ENCODE measurements at regions not wholly inside any gene's neighbourhood (a gene's known extent, or its start where the extent isn't known, plus 50 kb on each side); places are given as distances from the start of the nearest gene placed in this dataset.
"Not testable (repeated sequence)": the region's sequence is repeated elsewhere in the genome, so short reads cannot be mapped to it uniquely, and the experiment has no call there.

DNA sequence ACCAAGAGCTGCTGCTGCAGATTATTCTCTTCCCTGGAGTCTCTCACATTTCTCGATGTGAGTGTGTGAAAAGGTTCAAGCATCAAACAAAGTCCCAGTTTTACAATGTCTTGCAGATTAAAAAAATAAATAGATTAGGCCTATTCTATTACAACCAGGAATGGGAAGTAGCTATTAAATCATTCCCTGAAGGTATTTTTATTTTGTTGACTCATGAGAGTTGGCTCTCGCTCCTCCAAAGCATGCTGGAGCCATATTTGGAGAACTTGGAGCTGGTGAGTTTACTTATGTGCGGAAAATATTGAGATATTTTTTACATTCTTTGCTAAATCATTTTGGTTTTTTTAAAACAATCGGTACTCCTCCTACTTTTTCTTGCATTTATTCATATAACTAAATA lies 572.3 kb downstream of the ETNK1 start:
- no peak for DNase-seq

DNA sequence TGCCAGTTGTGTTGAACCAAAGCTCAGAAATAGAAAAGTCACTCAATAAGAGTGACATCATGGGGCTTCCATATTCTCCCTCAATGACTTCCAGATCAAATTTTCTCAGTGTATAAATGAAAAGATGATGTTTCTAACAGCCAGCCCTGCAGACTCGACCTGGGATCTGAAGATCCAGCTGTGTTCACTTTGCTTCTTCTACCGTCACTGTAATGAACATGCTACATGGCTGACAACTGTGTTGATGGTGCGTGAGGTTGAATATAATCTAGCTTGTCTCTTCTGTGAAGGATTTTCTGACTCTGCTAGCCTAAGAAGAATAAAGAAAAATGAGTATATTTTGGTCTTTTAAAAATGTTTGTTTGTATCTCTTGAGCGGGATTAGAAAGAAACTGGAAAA lies 577.8 kb downstream of the ETNK1 start:
- DNase-seq = no peak

DNA sequence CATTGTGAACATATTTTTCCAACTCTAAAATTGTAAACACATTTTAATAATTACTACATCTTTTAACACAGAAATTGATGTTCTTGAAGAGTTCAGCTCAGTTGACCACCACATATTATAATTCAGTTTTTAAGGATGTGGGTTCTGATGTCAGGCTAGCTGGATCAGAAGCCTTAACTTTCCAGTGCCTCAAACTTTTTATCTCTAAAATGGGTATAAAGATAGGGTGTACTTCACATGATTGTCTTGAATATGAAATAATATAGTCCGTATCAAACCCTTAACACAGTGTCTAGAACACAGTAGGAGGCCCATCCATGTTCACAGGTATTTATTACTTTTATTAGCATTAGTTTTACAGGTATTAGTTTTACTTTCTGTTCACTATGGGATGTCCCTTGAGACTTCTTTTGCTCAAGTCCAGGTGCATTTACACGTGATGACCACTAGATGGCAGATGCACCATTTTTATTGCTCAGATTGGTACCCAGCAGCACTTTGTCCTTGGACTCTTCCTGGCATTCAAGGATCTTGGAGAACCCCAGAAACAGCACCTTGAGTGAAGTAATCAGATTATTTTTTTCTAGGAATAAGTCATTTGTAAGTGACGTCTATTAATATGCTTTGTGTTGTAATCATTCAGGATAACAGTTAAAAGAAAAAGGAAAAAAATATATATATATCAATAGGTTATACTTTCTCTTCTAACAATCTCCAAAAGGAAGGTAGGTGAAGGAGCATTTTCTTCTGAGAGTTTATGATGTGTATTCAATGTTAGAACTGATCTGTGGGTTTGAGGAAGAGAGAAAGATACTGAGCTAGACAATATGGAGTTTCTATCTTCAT lies 580.2 kb downstream of the ETNK1 start:
- DNase-seq = peak; percentile 58

GRCh38 chr12:23209793-23210192 lies 584.8 kb downstream of the ETNK1 start:
- DNase-seq = no peak

DNA sequence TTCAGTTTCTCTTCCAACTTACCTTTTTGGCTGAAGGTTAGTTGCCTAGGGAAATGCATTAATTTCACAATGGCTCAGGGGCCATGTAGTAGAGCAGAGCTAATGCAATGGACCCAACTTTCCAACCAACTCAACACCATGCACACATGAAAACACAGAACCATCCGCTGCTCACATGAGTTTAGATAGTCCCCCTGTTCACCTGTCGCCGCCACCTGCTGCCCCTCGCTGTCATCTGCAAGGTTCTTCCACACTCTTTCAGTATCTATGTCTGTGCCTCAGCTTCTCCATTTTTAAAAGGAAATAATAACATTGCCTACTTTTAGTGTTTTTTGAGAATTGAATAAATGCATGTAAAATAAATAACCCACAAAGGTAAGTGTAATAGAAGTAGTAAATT lies 585.6 kb downstream of the ETNK1 start:
- no peak for DNase-seq

GRCh38 chr12:23211384-23212320 lies 586.7 kb downstream of the ETNK1 start:
- DNase-seq = peak; percentile 46

DNA sequence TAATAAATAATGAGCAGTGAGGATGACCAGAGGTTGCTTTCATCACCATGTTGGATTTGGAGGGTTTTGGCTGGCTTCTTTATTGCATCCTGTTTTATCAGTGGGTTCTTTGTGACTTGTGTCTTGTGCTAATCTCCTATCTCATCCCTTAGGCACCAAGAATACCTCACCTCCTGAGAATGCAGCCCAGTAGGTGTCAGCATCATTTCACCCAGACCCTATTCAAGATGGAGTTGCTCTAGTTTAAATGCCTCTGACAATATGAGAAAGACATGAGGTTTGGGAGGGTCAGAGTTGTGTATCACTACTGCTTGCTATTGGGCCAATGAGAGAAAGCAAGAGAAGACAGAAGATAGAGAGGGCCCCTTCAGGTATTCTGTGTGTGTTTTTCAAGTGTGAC lies 592.2 kb downstream of the ETNK1 start:
- no peak for DNase-seq

DNA sequence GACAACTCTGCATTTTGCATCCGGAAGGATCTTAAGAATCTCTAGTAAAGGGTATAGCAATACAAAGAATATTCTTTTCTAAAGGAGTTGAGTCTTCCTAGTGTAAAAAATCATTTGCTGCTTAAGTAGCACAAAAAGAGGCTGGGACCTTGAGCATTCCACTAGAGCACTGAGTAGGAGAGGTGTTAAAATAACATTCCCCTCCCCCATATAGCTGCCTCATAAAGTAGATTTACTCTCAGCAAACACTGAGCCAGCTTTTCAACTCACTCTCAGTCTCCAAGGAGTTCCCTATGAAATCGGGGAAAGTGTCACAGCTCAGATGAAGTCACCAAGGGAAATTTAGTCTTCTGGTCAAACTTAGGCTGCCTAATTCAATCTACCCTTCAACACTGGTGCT lies 592.7 kb downstream of the ETNK1 start:
- DNase-seq = no peak

GRCh38 chr12:23221066-23221465 lies 596.1 kb downstream of the ETNK1 start:
- no peak for DNase-seq

DNA sequence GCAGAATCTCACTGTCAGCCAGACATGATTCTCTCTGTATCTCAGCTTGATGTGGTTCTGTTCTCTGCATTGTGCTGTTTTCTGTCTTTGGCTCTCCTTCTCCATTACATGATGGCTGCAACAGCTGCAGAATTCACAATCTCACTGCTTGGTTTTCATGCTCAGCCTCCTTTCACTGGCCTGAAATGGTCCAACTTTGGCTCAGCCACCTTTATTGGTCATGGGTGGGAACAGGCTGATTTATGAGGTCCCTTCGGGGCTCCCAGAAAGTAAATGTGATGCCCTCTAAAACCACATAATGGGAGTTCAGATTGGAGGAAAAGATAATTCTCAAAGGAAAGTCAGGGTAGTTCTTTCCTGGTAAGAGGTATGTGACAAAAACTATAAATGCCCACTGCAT lies 597.0 kb downstream of the ETNK1 start:
- no peak for DNase-seq

- DNase-seq = no peak
Observed at GRCh38 chr12:23222801-23223200, 597.8 kb downstream of the ETNK1 start.

- no peak for DNase-seq
Observed at GRCh38 chr12:23228101-23228500, 603.1 kb downstream of the ETNK1 start.

- no peak for DNase-seq
Observed at GRCh38 chr12:23230899-23231298, 605.9 kb downstream of the ETNK1 start.

DNA sequence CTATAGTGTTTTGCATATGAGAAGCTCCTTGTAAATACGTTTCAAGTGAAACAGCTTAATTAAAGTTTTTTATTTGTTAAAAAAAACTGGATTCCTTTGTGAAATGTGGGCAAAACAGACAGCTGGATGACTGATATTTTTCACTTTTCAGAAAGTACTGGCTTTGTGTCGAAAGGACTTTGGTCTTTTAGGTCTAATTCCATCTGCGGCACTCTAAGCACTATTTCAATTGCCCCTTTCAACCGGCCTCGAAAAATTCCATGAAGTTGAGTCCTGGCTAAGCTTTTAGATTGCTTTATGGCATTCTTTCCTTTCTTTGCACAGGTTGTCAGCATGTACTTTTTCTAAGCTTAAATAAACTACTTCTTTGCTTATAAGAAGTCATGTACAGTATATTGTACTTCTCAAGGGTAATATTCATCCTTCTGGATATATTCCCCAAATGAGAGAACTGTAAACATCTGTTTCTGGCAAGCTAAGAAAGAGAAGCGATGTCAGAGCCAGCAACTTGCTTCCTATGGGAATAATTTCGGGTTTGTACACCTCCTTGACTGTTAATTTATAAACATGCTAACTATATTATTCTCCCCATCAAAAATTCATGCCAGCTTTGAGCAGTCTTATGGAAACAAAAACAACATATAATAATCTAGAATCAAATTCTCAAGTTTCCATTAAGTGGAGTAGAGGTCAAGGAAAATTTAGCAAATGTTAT lies 611.3 kb downstream of the ETNK1 start:
- no peak for DNase-seq

GRCh38 chr12:23236811-23237210 lies 611.8 kb downstream of the ETNK1 start:
- no peak for DNase-seq

DNA sequence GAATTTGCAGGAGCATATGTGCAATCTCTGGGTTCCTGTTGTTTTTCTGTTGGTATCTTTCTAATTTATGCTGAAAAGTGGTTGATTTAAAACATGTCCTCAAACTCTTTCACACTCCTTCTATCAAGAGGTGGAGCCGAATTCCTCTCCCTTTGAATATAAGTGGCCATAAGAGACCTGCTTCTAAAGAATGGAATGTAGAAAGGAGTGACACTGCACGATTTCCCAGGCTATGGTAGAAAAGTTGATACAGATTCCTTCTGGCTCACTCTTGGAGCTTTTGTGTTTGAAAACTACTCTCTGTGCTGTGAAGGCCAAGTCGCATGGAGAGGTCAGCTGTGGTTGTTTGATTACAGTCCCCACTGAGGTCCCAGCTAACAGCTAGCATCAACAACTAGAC lies 613.2 kb downstream of the ETNK1 start:
- no peak for DNase-seq

GRCh38 chr12:23238957-23239356 lies 614.0 kb downstream of the ETNK1 start:
- no peak for DNase-seq

DNA sequence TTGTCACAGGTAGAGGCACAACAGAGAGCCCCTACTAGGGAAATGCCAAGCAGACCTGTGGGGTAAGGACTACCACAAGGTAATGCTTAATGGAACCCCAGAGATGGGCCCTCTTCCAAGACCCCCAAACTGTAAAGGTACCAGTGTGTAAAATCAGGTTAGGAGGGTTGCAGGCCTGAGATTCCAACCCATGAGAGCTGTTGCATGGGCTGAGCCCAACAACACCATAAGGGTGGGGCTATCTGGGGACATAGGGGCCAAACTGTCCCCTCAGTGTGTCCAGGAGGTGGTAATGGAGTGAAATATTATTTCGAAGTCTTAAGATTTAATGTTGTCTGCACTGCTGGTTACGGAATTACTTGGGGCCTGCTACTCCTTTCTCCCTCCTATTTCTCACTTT lies 620.2 kb downstream of the ETNK1 start:
- DNase-seq = no peak

DNA sequence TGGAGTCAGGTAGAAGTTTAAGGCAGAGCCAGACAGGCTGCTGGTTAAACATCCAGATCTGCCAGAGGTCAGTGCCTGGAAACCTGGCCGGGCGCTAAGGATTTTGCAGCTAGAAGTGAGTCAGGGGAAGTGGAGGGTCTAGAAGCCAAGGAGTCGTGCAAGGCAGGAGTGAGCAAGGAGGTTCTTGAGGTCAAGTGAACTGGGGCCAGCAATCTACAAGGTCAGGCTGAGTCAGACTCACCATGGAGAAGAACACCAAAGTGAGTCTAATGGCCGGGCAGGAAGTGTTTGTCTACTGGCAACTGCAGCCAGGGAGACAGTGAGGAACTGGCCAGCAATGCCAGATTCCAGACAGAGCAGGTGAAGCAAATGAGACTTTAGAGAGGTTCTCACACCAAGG lies 628.2 kb downstream of the ETNK1 start:
- DNase-seq = no peak

DNA sequence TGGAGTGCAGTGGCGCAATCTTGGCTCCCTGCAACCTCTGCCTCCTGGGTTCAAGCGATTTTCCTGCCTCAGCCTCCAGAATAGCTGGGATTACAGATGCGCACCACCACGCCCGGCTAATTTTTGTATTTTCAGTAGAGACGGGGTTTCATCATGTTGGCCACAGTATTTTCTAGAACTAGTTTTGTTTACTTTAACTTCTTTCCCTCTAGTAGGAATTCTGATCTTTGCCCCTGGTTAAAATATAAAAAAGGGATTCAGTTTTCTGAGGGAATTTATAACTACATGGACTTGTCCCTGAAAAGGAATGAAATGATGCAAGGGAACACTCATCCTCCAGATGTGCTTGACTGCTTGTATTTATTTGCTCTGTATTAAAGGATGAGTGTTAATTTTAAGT lies 628.9 kb downstream of the ETNK1 start:
- DNase-seq = not testable (repeated sequence)

DNA sequence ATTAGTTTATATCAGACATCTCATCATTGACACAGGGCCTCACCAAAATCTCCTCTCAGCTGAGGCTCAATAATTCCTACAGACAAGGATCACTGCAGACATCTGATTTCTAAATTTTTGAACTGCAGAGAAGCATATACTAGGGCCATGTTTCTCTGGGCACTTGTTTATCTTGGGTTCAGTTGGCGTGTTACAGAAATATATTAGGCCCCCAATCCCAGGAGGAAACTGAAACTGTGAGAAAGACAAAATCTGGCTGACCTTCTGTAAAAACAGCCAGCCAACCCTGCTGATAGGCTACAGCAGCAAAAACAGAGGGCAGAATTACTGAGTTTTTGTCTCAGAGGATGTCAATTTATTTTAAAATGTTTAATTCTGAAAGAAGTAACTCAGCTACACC lies 634.6 kb downstream of the ETNK1 start:
- no peak for DNase-seq

- DNase-seq = no peak
Observed at GRCh38 chr12:23262670-23263069, 637.7 kb downstream of the ETNK1 start.

- DNase-seq = no peak
Observed at GRCh38 chr12:23277831-23278230, 652.9 kb downstream of the ETNK1 start.

All from NCI-H526 treated with DMSO at 0.1 percent for 48 hours (cell line).